GM12864 (cell line): ENCODE measurements at regions not wholly inside any gene's neighbourhood (a gene's known extent, or its start where the extent isn't known, plus 50 kb on each side); places are given as distances from the start of the nearest gene placed in this dataset.

Experiments used
- DNase-seq: peaks from one replicate; pipeline ENCODE4 v3.0.0-alpha.2; 2011; ENCODE audit warnings: low read depth
- H3K4me3 ChIP-seq: 2 replicates; pipeline ENCODE4 v1.5.1; 2011; ENCODE audit warnings: mild to moderate bottlenecking, low read depth, low read length, control low read depth
- TF ChIP-seq, protein P1 (sequence below): IDR thresholded peaks from 2 replicates; pipeline ENCODE4 v1.5.1; 2011; ENCODE audit warnings: low read depth, mild to moderate bottlenecking, moderate library complexity, low read length, control low read depth, inconsistent platforms; ENCODE audit errors: missing control alignments

DNA sequence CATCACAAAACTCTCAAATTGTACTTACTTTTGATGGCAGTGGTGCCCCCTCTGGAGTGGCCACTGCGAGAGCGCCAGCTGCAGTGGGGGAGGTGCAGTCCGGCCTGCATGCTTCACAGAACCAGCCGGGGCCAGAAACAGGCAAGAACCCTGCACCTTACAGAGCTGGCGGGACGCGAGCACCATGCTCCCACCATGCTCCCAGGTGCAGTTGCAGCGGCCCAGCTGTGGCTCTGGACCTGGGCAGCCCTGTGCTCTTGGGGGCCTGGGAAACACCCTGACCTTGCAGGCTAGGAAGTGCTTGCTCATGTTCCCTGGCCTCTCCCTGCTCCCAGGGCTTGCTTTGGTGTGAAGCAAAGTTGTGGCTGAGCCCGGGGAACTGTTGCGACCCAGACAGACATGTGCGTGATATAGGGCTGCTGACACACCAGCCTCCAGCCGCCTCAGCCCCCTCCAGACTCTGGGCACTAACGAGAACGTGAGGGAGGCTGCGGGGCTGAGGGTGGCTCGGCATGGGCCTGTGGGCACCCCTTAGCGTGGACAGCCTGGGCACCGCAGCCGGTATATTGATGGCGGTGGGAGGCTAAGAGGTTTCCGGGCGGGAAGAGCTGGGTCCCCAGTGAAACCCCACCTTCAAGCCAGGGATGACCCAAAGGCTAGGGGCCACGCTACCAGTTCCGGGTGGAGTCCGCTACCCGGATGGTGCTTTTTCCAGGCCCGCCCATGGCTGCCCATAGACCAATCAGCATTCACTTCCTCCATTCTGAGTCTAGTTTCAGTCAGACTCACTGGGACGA lies 1809.9 kb upstream of the ACO1 start:
- no peak for DNase-seq
- no peak overlapping the region for H3K4me3 ChIP-seq
- TF ChIP-seq, protein P1, sequence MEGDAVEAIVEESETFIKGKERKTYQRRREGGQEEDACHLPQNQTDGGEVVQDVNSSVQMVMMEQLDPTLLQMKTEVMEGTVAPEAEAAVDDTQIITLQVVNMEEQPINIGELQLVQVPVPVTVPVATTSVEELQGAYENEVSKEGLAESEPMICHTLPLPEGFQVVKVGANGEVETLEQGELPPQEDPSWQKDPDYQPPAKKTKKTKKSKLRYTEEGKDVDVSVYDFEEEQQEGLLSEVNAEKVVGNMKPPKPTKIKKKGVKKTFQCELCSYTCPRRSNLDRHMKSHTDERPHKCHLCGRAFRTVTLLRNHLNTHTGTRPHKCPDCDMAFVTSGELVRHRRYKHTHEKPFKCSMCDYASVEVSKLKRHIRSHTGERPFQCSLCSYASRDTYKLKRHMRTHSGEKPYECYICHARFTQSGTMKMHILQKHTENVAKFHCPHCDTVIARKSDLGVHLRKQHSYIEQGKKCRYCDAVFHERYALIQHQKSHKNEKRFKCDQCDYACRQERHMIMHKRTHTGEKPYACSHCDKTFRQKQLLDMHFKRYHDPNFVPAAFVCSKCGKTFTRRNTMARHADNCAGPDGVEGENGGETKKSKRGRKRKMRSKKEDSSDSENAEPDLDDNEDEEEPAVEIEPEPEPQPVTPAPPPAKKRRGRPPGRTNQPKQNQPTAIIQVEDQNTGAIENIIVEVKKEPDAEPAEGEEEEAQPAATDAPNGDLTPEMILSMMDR, result no peak

- DNase-seq, result no peak
- TF ChIP-seq, protein P1, result no peak
- H3K4me3 ChIP-seq, result no peak overlapping the region
These were observed 1809.2 kb upstream of the ACO1 start for GRCh38 chr9:30575218-30575617.

DNA sequence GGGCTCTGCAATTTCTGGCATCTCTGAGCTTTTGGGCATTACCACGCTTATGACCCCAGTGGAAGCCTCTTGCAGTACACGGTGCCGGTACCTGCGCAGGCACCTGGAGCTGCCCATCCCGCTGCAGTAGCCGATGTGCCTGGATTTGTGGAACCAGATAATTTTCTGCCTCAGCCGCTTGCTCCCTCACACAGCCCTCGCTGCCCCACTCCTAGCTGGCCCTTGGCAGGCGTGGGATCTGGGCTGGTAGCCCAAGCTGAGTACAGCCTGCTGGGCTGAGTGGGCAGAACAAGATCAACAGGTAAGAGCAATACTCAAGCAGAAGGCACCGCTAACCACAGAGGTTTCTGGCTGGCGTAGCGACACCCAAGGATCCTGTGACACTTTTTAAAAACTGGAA lies 1808.8 kb upstream of the ACO1 start:
- DNase-seq, result no peak
- H3K4me3 ChIP-seq, result no peak overlapping the region
- TF ChIP-seq, protein P1, result no peak

- no peak overlapping the region for H3K4me3 ChIP-seq
- TF ChIP-seq, protein P1, result no peak
- no peak for DNase-seq
These were observed 1804.6 kb upstream of the ACO1 start for GRCh38 chr9:30579810-30580209.

DNA sequence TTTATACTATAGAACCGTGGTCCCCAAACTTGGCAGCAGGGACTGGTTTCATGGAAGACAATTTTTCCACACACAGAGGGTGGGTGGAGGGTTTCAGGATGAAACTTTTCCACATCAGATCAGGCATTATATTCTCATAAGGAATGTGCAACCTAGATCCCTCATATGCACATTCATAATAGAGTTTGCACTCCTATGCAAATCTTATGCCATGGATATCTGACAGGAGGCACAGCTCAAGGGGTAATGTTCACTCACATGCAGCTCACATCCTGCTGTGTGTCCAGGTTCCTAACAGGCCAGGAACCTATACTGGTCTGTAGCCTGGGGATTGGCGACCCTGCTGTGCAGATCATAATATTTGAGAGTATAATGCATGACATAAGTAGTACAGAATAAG lies 1802.2 kb upstream of the ACO1 start:
- no peak overlapping the region for H3K4me3 ChIP-seq
- DNase-seq, result no peak
- TF ChIP-seq, protein P1, result no peak

GRCh38 chr9:30584559-30584958 lies 1799.9 kb upstream of the ACO1 start:
- no peak overlapping the region for H3K4me3 ChIP-seq
- DNase-seq, result no peak
- TF ChIP-seq, protein P1, result no peak

DNA sequence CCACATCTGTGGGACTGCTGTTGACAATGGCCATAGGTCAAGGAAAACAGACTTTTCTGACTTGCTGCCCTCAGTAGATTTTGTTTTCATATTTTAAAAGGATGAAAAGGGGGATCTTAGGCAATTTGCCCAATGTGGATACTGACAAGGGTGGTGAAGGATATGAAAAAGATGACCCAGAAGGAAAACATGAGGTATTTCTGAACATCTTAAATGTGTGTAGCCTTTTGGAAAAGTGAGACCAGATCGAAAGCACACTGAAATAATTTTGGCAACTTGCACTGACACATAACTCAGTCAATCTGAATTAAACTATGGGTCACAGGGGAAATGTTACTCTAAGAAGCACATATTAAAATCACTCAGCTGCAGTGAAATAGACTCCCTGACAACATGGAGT lies 1793.0 kb upstream of the ACO1 start:
- TF ChIP-seq, protein P1, result no peak
- DNase-seq, result no peak
- no peak overlapping the region for H3K4me3 ChIP-seq
